ENCODE measurements at regions not wholly inside any gene's neighbourhood (a gene's known extent, or its start where the extent isn't known, plus 50 kb on each side); places are given as distances from the start of the nearest gene placed in this dataset.

GRCh38 chr11:128318856-128319474, 268.4 kb downstream of the ETS1 start:
- Histone ChIP-seq H3K4me2 (ENCODE audit: low read length) (no peak overlapping the region), H4K20me1 (ENCODE audit: control insufficient read depth, insufficient read depth, low read depth, low read length) (no peaks in the 10 kb centered on the region), H3K9me3 (ENCODE audit: control insufficient read depth, insufficient read depth, low read length) (peaks cover 21% of the 10 kb centered on the region), H3K4me1 (ENCODE audit: control insufficient read depth, low read length) (peaks cover 14% of the 10 kb centered on the region), H3K27me3 (ENCODE audit: control insufficient read depth, low read length) (no peaks in the 10 kb centered on the region), H3K9me2 (replicated peaks; ENCODE audit: control insufficient read depth, low read length) (no peaks in the 10 kb centered on the region), H3K27ac (ENCODE audit: low read depth, low read length) (no peak overlapping the region), H3K36me3 (ENCODE audit: control insufficient read depth, low read length) (no peaks in the 10 kb centered on the region), H3F3A (ENCODE audit: control insufficient read depth, insufficient read depth) (0 out of 2 replicates have a peak, but pooled peaks cover 2% of the 10 kb centered on the region), H3K4me3 (ENCODE audit: low read length) (no peak overlapping the region), H3K79me2 (ENCODE audit: control insufficient read depth, low read length) (no peaks in the 10 kb centered on the region)
- TF ChIP-seq EZH2phosphoT487 (IDR thresholded peaks at IDR 0.05; ENCODE audit: borderline replicate concordance, low read length) (no peak), CTCF (IDR thresholded peaks at IDR 0.05; ENCODE audit: low read depth, low read length, poor library complexity, severe bottlenecking) (no peak)

- H3K9me3 ChIP-seq (ENCODE audit: control insufficient read depth, insufficient read depth, low read length): peaks cover 24% of the 10 kb centered on the region
- no peaks in the 10 kb centered on the region for H3K9me2 ChIP-seq (replicated peaks; ENCODE audit: control insufficient read depth, low read length)
- no peak overlapping the region for H3K4me3 ChIP-seq (ENCODE audit: low read length)
- no peak for TF ChIP-seq CTCF (IDR thresholded peaks at IDR 0.05; ENCODE audit: low read depth, low read length, poor library complexity, severe bottlenecking)
- no peak for TF ChIP-seq EZH2phosphoT487 (IDR thresholded peaks at IDR 0.05; ENCODE audit: borderline replicate concordance, low read length)
- no peak overlapping the region for H3K4me2 ChIP-seq (ENCODE audit: low read length)
- no peaks in the 10 kb centered on the region for H3K79me2 ChIP-seq (ENCODE audit: control insufficient read depth, low read length)
- no peaks in the 10 kb centered on the region for H3K27me3 ChIP-seq (ENCODE audit: control insufficient read depth, low read length)
- H3F3A ChIP-seq (ENCODE audit: control insufficient read depth, insufficient read depth): 0 out of 2 replicates have a peak, but pooled peaks cover 2% of the 10 kb centered on the region
- H3K27ac ChIP-seq (ENCODE audit: low read depth, low read length): no peak overlapping the region
- peaks cover 3% of the 10 kb centered on the region for H3K4me1 ChIP-seq (ENCODE audit: control insufficient read depth, low read length)
- no peaks in the 10 kb centered on the region for H4K20me1 ChIP-seq (ENCODE audit: control insufficient read depth, insufficient read depth, low read depth, low read length)
- H3K36me3 ChIP-seq (ENCODE audit: control insufficient read depth, low read length): no peaks in the 10 kb centered on the region
Measured at GRCh38 chr11:128316541-128317227, 270.7 kb downstream of the ETS1 start.

- Histone ChIP-seq H3K4me1 (ENCODE audit: control insufficient read depth, low read length) (peaks cover 7% of the 10 kb centered on the region), H3K27me3 (ENCODE audit: control insufficient read depth, low read length) (no peaks in the 10 kb centered on the region), H3K4me2 (ENCODE audit: low read length) (no peak overlapping the region), H3K9me2 (replicated peaks; ENCODE audit: control insufficient read depth, low read length) (no peaks in the 10 kb centered on the region), H3F3A (ENCODE audit: control insufficient read depth, insufficient read depth) (0 out of 2 replicates have a peak, but pooled peaks cover 2% of the 10 kb centered on the region), H3K9me3 (ENCODE audit: control insufficient read depth, insufficient read depth, low read length) (peaks cover 24% of the 10 kb centered on the region), H4K20me1 (ENCODE audit: control insufficient read depth, insufficient read depth, low read depth, low read length) (no peaks in the 10 kb centered on the region), H3K4me3 (ENCODE audit: low read length) (no peak overlapping the region), H3K79me2 (ENCODE audit: control insufficient read depth, low read length) (no peaks in the 10 kb centered on the region), H3K36me3 (ENCODE audit: control insufficient read depth, low read length) (no peaks in the 10 kb centered on the region), H3K27ac (ENCODE audit: low read depth, low read length) (no peak overlapping the region)
- TF ChIP-seq CTCF (IDR thresholded peaks at IDR 0.05; ENCODE audit: low read depth, low read length, poor library complexity, severe bottlenecking) (no peak), EZH2phosphoT487 (IDR thresholded peaks at IDR 0.05; ENCODE audit: borderline replicate concordance, low read length) (no peak)
Measured at GRCh38 chr11:128315933-128316332, 271.4 kb downstream of the ETS1 start.

Measured in DOHH2 (cell line).